HG02943 (cell line): ENCODE measurements at regions not wholly inside any gene's neighbourhood (a gene's known extent, or its start where the extent isn't known, plus 50 kb on each side); places are given as distances from the start of the nearest gene placed in this dataset.

Source experiments
- ATAC-seq: cut with Tn5 transposase; IDR thresholded peaks from one replicate; pipeline ENCODE4 v1.9.1; 2021; ENCODE audit warnings: mild to moderate bottlenecking, low read depth, moderate library complexity; ENCODE audit not compliant: unreplicated experiment

DNA sequence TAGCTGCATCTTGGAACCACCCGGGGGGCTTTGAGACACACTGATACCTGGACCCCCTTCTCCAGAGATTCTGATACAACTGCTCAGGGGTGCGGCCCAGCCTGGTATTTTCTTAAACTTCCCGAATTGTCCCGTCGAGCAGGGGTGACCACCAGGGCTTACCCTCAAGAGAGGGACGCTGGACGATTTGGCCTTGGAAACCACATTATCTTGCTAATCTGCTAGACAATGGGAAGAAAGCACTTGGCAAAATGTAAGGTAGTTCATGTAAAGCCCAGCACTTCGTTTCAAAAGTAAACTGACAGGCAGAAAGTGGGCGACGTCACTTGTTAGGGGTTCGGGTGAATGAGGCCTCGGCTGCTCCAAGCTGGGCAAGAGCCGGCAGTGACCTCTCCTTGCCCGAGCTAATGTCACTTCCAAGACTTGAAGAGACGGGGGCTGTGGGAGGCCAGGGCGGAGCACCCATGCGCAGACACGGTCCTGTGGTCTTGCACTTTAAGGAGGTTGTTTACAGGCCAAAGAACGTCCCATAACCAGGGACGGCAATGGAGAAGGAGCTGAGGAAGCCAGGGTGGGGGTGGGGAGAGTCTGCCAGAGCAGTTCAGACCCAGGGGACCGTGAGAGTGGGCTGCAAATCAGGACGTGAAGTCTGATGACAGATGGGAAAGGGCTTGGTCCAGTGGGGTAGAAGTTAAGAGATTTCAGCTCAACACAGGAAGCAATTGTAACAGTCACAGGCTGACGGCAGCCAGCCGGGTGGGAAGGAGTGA lies 152.7 kb upstream of the GSE1 start:
- ATAC-seq = no peak

- ATAC-seq = no peak
Observed at GRCh38 chr16:85461022-85461813, 151.9 kb upstream of the GSE1 start.

GRCh38 chr16:85461814-85462713 lies 151.1 kb upstream of the GSE1 start:
- ATAC-seq = no peak

DNA sequence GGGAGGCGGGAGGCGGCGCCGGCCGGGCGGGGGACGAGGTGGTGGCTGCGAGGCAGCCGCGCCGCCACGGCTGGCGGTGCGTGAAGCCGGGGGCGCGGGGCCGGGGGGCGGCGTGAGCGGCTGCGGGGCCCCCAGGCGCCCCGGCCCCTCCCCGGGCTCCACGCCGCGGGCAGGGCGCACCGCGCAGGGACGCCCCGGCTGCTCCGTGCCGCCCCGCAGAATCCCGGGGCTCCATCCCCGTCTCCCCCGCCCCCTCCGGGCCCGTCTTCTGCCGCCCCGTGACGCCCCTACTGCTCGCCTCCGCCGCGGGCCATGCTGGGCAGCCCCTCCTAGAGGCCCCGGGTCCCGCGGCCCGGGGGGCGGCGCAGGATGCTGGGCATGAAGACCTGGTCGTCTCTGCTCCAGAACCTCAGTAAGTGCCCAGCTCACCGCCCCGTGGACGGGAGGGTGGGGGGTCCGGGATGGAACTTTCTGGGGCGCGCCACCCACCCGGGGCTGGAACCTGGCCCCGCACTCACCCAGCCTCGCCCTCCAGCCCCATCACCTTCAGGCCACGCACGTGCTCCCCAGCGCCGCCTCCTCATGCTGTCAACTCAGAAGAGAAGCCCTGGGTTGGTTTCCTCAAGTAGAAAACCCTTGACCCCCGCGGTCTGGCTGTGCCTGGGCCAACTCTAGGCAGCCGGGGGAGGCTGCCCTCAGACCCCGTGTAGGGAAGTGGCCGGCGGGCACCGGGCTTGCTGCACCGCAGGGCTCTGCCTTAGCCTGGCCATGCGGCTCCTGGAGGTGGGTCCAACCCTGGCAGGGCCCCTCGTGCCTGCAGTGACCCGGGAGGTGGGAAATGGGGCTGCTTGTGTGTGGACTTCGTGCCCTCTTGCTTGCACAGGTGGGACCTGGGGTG lies 150.2 kb upstream of the GSE1 start:
- no peak for ATAC-seq

DNA sequence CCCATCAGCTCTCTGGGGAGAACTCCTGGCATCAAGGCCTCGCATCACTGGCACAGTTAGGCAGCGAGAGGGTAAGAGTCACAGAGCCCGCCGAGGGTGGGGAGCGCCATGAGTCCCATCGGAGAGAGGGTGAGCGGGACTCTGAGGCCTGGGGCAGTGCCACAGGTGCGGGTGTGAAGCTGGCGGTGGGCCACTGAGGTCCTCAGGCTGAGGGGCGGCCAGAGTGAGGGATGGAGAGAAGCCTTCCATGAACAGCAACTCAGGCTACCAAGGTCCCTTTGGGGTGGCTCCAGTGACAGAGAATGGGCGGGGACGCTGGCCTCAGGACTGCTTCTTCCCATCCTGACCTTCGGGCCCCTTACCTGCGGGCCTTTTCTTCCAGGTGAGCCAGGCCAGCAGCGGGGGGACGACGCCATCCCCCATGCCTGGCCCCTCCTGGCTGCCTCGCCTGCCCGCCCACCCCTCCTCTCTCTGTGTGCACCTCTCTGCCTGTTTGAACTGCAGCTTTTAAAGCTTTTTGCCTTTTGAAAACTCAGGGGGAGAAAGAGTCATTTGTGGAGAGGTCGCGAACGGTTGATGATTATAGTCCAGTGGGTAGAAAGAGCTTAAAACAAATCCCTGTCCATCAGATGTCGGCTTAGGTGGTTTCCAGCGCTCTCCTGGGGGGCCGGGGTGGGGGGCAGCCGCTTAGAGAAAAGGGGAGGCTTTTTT lies 149.3 kb upstream of the GSE1 start:
- no peak for ATAC-seq

DNA sequence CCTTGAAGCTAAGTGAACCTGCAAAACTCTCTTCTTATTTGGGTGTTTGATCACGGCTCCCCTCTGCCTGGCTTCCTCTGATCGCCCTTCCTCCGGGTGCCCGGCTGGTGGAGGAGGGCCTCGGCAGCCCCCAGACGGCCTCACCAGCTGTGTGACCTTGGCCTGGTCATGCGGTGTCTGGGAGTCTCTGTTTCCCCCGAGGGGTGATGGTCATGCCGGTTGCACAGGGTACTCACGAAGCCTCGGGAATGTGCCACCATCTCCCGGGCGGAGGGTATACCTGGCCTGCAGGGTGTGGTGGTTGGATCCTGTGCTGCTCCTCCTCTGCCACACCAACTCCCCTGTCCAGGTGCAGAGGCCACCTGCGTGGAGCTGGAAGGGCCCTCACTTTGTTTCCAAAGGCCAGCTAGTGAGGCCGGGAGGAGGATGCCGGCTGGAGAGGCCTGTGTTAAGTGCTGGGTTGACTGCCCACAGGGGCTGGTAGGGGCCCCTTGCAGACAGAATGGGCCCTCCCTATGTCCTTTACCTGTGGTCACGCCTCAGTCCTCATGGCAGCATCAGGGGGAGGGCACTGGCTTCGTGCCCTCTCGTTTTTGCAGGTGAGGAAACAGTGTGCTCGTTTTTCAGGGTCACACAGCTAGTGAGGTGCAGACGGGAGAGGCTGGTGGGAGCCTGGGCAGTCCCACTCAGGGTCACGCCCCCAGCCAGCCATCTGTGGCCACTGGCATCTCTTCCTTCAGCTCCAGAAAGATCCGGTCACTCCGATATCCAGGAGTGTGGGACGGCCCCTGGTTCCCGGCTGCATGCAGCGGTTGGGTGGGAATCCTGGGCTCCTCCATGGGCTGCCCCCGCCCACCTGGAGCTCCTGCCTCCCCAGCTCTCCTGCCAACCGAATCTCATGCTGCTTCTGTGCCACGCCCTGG lies 148.5 kb upstream of the GSE1 start:
- no peak for ATAC-seq

DNA sequence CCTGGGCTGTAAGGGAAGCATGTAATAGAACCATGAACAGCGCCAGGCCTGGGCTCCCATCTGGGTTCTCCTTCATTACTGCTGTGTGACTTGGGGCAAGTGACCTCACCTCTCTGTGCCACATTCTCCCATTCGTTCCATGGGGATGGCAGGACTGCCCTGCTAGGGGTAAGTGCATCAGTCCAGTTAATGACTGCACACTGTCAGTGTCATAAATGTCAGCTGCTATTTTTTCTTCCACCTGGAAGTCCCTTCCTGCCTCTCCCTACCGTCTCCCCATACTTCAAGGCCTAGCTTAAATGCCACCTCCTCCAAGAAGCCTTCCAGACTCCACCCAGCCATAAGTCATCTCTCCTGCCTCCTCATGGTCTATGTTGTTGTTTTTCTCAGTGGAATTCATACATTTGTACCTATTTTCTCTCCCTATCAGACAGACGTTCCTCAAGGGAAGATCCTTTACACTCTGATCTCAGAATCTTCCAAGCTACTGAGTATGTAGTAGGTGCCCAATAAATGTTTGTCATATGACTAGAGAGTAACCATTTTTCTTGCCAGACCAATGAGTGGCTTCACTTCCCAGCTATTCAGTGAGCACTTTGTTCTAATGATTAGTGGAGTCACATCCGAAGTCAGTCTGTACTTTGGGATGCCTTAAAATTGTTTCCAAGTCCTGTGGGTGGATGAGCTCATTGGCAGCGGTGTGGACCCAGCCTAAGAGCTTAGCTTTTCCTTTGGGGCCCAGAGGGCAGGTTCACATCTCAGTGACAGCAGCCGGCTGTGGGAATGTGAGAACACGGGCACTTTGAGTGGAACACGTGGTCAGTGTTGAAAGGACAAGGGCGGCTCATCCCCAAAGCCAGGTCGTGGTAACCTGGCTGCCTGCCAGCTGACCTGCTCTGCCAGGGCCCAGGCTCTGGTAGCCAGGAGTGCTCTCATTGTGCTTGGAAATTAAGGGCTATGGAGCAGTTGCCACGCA lies 147.5 kb upstream of the GSE1 start:
- ATAC-seq = no peak

DNA sequence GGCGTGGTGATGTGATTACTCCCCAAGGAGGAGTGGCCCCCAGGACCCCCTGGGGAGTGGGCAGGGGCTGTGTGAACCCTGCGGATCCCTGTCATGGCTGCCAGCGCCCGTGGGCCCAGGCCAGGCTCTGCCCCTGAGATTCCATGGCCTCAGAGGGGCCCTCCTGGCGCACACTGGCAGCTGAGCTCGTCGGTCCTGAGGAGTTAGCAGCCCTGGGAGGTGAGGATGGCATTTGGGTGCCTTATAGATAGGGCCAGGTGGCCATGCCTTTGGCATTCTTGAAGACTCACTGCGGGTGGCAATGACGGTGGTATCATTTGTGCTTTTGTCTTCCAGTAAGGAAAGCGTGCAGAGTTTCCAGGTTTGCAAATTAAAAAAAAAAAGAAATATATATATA lies 146.8 kb upstream of the GSE1 start:
- no peak for ATAC-seq

DNA sequence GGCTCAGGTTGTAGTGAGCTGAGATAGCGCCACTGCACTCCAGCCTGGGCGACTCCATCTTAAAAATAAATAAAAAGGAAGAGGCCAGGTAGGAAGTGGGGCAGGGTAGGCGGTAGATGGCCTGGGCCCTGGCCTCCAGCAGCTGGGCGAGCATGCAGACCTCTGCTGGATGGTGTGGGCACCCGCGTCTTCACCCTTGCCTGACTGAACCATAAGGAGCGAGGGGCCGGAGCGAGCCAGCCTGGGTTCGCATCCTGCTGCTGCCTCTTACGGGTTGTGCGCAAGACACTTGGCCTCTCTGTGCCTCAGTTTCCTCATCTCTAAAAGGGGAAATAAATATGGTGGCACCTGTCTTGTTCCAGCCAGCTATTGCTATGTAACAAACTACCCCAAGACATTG lies 146.1 kb upstream of the GSE1 start:
- no peak for ATAC-seq

GRCh38 chr16:85469929-85470590 lies 143.1 kb upstream of the GSE1 start:
- no peak for ATAC-seq

DNA sequence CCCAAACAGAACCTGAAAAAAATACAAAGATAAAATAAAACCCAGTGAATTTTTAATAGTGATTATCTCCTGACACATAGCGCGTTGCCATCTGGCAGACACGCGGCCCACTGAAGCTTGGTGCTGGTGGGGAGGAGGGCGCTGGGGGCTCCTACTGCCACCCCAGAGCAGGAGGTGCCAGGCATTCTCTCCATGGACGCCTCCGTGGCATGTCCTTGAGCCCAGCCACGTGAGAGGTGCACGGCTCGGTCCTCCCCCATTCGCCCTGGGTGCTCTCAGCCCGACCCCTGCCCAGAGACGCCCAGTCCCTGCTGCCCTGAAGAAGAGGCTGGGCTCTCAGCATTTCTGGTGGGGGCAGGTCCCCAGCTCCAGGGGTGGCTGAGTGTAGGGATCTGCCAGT lies 142.2 kb upstream of the GSE1 start:
- no peak for ATAC-seq

GRCh38 chr16:85471469-85472431 lies 141.4 kb upstream of the GSE1 start:
- ATAC-seq = no peak

- ATAC-seq = no peak
Observed at GRCh38 chr16:85472514-85472913, 140.6 kb upstream of the GSE1 start.

DNA sequence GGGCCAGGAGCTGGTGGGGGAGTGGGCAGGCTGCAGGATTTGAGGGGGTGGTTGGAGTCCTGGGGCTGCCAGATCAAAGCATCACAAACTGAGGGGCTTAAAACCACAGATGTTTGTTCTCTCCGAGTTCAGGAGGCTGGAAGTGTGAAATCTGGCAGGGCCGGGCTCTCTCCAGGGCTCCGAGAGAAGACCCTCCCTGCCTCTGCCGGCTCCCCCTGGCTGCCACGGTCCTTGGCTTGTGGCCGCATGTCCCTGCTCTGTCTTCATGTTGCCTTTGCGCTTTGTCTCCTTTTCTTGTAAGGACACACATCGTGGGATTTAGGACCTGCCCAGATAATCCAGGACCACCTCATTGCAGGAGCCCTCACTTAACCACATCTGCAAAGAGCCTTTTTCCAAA lies 139.8 kb upstream of the GSE1 start:
- no peak for ATAC-seq

- ATAC-seq = no peak
Observed at GRCh38 chr16:85473909-85474620, 139.1 kb upstream of the GSE1 start.
